ENCODE measurements at regions not wholly inside any gene's neighbourhood (a gene's known extent, or its start where the extent isn't known, plus 50 kb on each side); places are given as distances from the start of the nearest gene placed in this dataset.

GRCh38 chr1:105102371-105102770, 1352.7 kb downstream of the AMY1C start:
- WGBS (ENCODE audit: low lambda C conversion rate, missing lambda C conversion rate), result 69% methylated on average over 3 of the region's 3 CpGs
- no peaks in the 10 kb centered on the region for H3K9me2 ChIP-seq (replicated peaks; ENCODE audit: insufficient read depth)
- H3K4me1 ChIP-seq (ENCODE audit: insufficient read depth), result no peaks in the 10 kb centered on the region
- no peak overlapping the region for H3K4me3 ChIP-seq
- no peak overlapping the region for H3K27ac ChIP-seq
- no peak for TF ChIP-seq EZH2 (IDR thresholded peaks at IDR 0.05; ENCODE audit: borderline replicate concordance)
- TF ChIP-seq CTCF (IDR thresholded peaks at IDR 0.05; ENCODE audit: poor library complexity), result no peak
- no peak for TF ChIP-seq EZH2phosphoT487 (IDR thresholded peaks at IDR 0.05; ENCODE audit: low read depth, severe bottlenecking, unreplicated experiment)
- H3K4me2 ChIP-seq, result no peak overlapping the region
- no peaks in the 10 kb centered on the region for H3K36me3 ChIP-seq (replicated peaks; ENCODE audit: insufficient read depth, low read depth)
- no peaks in the 10 kb centered on the region for H4K20me1 ChIP-seq (ENCODE audit: insufficient read depth, poor library complexity, severe bottlenecking)
- DNase-seq (ENCODE audit: low spot score), result no peak
- H3K79me2 ChIP-seq, result no peaks in the 10 kb centered on the region
- H3K9me3 ChIP-seq (ENCODE audit: low read depth), result no peaks in the 10 kb centered on the region
- H2AFZ ChIP-seq, result no peak overlapping the region
- no peaks in the 10 kb centered on the region for H3K27me3 ChIP-seq

GRCh38 chr1:105122041-105122440, 1372.3 kb downstream of the AMY1C start:
- Histone ChIP-seq H3K36me3 (replicated peaks; ENCODE audit: insufficient read depth, low read depth) (no peaks in the 10 kb centered on the region), H3K27ac (no peak overlapping the region), H3K79me2 (no peaks in the 10 kb centered on the region), H3K27me3 (no peaks in the 10 kb centered on the region), H3K4me2 (no peak overlapping the region), H3K9me2 (replicated peaks; ENCODE audit: insufficient read depth) (no peaks in the 10 kb centered on the region), H3K9me3 (ENCODE audit: low read depth) (no peaks in the 10 kb centered on the region), H3K4me3 (no peak overlapping the region), H2AFZ (no peak overlapping the region), H3K4me1 (ENCODE audit: insufficient read depth) (no peaks in the 10 kb centered on the region), H4K20me1 (ENCODE audit: insufficient read depth, poor library complexity, severe bottlenecking) (no peaks in the 10 kb centered on the region)
- WGBS (ENCODE audit: low lambda C conversion rate, missing lambda C conversion rate), result 88% methylated on average over 2 of the region's 2 CpGs
- no peak for DNase-seq (ENCODE audit: low spot score)
- no peak for TF ChIP-seq EZH2phosphoT487 (IDR thresholded peaks at IDR 0.05; ENCODE audit: low read depth, severe bottlenecking, unreplicated experiment)
- no peak for TF ChIP-seq CTCF (IDR thresholded peaks at IDR 0.05; ENCODE audit: poor library complexity)
- no peak for TF ChIP-seq EZH2 (IDR thresholded peaks at IDR 0.05; ENCODE audit: borderline replicate concordance)

- Histone ChIP-seq H3K27ac (no peak overlapping the region), H3K4me1 (ENCODE audit: insufficient read depth) (no peaks in the 10 kb centered on the region), H2AFZ (no peak overlapping the region), H3K36me3 (replicated peaks; ENCODE audit: insufficient read depth, low read depth) (no peaks in the 10 kb centered on the region), H4K20me1 (ENCODE audit: insufficient read depth, poor library complexity, severe bottlenecking) (no peaks in the 10 kb centered on the region), H3K79me2 (no peaks in the 10 kb centered on the region), H3K9me3 (ENCODE audit: low read depth) (no peaks in the 10 kb centered on the region), H3K4me2 (no peak overlapping the region), H3K4me3 (no peak overlapping the region), H3K9me2 (replicated peaks; ENCODE audit: insufficient read depth) (no peaks in the 10 kb centered on the region), H3K27me3 (no peaks in the 10 kb centered on the region)
- peak; percentile 71 for DNase-seq (ENCODE audit: low spot score)
- 71% methylated on average over 14 of the region's 14 CpGs for whole genome bisulfite sequencing (ENCODE audit: low lambda C conversion rate, missing lambda C conversion rate)
- TF ChIP-seq EZH2phosphoT487 (IDR thresholded peaks at IDR 0.05; ENCODE audit: low read depth, severe bottlenecking, unreplicated experiment) (no peak), CTCF (IDR thresholded peaks at IDR 0.05; ENCODE audit: poor library complexity) (peak; percentile 42)
Measured at GRCh38 chr1:105137543-105138457, 1388.1 kb downstream of the AMY1C start.
